Hematopoietic multipotent progenitor cell (in vitro differentiated cells): ENCODE measurements at regions not wholly inside any gene's neighbourhood (a gene's known extent, or its start where the extent isn't known, plus 50 kb on each side); places are given as distances from the start of the nearest gene placed in this dataset.
A peak's percentile ranks its signal among the peaks of the same experiment; 100 is the strongest.
"Not testable (repeated sequence)": the region's sequence is repeated elsewhere in the genome, so short reads cannot be mapped to it uniquely, and the experiment has no call there.

Source experiments
- DNase-seq, 3 donors: peaks; one replicate each; pipeline ENCODE4 v3.0.0-alpha.2; 2011 to 2015; ENCODE audit warnings: low read depth in 2 of 3, low spot score in 2 of 3

DNA sequence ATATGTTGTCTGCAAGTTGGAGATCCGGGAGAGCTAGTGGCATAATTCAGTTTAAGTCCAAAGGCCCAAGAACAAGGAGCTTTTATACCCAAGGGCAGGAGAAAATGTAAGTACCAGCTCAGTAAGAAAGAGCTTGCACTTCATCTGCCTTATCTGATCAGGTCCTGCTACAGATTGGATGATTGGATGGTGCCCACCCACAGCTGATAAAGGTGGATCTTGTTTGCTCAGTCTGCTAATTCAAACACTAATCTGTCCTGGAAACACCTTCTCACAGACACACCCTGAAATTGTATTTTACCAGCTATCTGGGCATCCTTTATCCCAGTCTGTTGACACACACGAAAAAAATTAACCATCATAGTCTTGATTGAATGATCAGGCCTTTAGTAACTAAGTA is 230.7 kb upstream of the SLC16A7 start:
- DNase-seq = no peak

DNA sequence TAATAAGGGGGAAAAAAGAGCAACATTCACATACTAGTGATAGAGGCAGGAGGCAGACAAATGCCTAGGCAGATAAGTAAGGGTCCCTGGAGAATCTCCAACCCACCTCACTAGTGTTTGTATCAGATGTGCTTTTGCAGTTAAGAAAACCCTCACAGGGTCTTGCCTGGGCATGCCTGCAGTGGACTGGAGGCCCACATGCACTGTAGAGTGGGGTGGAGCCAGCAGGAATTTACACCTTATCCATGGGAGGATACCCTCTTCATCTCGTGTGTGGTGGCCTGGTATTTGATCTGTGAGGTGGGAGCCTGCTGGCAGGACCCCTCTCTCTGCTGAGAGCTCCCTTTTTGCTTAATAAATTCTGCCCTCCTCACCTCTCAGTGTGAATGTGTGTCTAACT is 238.0 kb upstream of the SLC16A7 start:
- no peak for DNase-seq

DNA sequence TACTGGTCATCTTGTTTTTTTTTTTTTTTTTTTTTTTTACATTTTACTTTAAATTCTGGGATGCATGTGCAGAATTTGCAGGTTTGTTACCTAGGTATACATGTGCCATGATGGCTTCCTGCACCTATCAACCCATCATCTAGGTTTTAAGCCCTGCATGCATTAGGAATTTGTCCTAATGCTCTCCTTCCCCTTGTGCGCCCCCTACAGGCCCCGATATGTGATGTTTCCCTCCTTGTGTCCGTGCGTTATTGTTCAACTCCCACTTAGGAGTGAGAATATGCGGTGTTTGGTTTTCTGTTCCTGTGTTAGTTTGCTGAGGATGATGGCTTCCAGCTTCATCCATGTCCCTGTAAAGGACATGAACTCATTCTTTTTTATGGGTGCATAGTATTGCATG is 249.6 kb upstream of the SLC16A7 start:
- peak in 1 of 3 donors; percentile 1 for DNase-seq

DNA sequence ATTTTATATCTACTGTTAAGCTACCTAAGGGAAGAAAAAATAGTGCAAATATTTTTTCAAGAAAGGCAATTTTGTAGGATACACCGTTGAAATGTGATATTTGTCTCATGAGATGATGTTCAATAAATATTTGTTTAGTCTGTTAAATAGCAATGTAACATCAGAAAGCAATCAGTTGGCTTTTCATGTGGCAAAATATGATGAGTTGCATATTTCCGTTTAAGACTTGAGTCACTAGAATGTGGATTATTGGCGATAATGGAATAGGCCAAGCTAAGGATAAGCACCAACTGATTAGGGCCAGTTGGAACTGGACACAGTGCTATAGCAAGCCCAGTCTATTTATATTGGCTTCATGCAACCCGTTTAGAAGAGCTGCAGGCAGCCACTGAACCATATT is 250.4 kb upstream of the SLC16A7 start:
- DNase-seq = no peak

DNA sequence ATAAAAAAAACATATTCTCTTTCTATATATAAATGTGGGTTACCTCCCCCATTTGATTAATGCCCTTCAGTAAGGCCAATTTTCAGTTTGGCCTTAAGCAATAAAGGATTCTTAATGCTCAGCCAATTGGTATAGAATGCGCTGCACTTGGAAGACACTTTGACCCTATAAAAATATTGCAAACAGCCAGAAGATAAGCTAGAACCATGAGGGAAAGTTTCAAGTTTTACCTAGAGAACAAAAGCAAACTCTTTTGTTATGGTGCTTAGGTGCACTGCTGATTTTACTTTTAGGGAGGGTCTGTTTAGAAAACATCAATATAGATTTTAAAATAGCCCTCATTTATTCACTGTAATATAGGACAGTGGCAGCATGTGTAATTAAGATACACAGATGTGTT is 251.6 kb upstream of the SLC16A7 start:
- no peak for DNase-seq

DNA sequence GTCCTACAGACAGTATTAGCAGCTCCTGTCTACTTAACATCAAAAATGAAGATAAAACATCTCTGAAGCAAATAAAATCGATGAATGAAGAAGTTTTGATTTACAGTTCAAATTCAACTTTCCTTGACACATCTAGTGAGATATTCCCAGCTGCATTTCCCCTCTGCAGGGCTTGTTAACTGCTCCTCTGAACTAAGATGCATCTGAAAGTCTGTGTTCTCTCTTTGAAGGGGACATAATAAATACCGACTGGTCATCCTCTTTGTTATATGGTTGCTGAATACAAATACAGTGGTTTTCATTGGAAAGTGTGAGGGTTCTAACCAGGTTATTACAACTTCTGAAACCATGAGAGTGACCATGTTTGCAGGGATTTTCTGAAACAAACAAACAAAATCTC is 266.4 kb upstream of the SLC16A7 start:
- DNase-seq = no peak

DNA sequence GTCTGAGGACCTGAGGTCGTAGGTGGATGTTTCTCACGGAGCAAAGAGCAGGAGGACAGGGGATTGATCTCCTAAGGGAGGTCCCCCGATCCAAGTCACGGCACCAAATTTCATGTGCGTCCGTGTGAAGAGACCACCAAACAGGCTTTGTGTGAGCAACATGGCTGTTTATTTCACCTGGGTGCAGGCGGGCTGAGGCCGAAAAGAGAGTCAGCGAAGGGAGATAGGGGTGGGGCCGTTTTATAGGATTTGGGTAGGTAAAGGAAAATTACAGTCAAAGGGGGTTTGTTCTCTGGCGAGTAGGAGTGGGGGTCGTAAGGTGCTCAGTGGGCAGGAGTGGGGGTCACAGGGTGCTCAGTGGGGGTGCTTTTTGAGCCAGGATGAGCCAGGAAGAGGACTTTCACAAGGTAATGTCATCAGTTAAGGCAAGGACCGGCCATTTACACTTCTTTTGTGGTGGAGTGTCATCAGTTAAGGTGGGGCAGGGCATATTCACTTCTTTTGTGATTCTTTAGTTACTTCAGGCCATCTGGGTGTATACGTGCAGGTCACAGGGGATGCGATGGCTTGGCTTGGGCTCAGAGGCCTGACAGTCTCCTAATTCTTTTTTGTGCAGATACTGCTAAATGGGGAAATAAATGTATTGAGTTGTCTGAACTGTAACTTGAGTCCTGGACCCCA is 267.3 kb upstream of the SLC16A7 start:
- not testable (repeated sequence) for DNase-seq

DNA sequence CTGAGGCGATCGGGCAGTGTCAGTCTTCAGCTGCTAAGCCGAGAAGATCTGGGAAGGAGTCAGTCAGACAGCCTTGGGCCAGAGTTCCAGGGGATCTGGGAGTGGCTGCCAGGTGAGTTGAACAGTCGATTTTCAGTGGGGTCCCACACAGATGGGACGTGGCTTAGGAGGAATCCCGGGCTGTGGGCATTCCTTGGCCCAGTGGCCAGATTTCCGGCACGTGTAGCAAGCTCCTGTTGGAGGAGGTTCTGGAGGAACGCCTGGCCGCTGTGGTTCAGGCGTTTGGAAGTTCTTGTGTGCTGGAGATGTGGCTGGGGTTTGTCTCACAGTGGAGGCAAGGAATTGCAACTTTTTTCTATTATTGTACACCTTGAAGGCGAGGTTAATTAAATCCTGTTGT is 269.4 kb upstream of the SLC16A7 start:
- not testable (repeated sequence) for DNase-seq

DNA sequence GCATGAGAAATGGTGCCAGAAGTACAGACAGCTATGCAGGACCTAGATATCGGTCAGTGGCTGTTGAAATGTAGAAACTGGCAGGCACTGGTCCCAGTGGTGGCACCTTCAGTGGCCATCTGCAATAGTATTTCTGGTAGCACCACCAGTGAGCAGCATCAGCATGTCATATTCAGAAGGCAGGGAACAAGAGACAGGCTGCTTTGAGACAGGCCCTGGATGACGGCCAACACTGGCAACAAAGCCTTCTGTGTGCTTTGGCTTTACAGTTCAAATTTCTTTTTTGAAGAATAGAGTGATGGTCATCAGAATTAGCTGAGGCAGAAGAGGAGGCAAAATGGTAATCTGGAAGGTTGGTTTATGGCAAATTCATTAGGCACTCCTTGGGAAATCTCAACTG is 273.4 kb upstream of the SLC16A7 start:
- DNase-seq = no peak

DNA sequence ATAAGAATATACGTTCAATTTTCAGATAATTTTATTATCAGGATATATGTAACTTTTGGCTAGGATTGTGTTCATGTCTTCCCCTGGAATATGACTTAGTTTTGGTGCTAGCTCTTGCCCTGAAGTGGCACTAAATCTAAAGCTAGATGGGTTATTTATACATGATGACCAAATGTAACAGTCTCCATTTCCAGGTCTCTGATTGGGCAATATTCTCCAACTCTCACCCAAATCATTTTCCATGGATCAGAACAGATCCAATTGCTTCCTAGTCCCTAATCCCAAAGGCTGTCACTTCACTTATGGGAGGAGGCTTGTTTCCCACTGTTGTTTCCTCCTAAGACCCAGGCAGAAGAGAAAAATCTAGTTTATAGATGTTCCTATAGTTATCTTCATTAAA is 274.6 kb upstream of the SLC16A7 start:
- no peak for DNase-seq

DNA sequence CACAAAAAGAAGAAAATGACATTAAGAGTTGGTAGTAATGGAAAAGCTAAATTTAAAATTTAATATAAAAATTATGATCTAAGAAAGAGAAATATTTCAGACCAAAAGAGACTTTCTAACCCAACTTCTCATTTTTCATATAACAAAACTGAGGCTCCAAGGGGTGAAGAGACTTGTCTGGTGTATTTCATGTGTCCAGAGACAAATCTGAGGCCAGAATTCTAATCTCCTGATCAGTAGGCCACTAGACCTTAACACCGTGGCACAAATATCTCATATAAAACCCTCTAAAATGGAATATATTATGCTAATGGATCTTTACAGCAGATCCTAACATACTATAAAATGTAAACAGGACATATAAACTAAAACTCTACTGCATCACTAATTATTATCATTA is 275.7 kb upstream of the SLC16A7 start:
- no peak for DNase-seq

DNA sequence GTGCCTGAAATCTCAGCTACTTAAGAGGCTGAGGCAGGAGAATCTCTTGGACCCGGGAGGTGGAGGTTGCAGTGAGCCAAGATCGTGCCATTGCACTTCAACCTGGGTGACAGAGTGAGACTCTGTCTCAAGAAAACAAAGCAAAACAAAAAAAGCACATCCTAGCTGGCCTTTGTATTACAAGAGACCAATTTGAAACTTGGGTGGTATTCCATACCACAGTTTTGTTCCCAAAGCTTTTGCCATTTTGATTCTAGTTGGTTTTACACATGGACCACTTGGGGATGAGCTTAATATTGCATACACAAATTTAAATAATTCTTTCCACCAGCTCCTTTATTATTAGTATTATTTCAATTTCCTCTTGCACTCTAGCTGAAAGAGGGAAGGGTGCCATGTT is 276.9 kb upstream of the SLC16A7 start:
- DNase-seq = no peak

DNA sequence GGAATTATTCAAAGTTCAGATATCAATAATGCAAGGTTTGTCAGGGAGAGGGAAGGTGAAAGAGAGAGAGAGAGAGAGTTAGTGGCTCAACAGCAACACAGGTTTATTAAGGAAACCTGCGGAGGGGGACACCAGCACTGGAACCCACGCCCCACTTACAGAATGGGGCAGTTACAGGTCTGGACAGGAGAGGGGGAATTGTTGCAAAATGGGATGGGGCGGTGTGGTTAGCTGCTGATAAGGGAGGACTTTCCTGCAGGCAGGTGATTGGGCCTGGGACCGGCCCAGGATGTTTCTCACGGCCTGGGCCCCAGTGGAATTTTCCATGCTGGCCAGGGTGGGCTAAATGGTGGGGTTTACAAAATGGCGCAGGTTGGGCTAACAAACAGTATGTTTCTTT is 278.2 kb upstream of the SLC16A7 start:
- no peak for DNase-seq

DNA sequence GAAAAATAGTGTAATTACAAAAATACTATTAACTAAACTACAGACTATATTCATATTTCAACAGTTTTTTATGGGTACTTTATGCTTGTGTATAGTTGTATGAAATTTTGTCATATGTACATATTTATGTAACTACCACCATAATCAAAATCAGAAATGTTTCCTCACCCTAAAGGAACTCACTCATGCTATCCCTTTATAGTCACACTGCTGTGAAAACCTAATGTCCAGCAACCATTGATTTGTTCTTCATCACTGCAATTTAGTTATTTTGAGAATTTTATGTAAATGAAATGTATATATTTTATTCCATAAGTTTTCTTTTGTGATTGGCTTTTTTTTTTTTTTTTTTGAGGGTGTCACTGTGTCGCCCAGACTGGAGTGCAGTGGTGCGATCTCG is 278.9 kb upstream of the SLC16A7 start:
- no peak for DNase-seq

DNA sequence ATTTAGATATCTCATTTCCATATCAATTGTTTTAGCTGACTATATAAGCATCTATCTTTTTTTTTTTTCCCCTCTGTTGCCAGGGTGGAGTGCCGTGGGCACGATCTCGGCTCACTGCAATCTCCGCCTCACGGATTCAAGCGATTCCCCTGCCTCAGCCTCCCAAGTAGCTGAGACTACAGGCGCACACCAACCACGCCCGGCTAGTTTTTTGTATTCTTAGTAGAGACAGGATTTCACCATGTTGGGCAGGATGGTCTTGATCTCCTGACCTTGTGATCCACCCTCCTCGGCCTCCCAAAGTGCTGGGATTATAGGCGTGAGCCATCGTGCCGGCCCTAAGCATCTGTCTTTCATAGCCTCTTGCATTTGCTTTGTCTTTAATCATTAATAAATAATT is 279.5 kb upstream of the SLC16A7 start:
- not testable (repeated sequence) for DNase-seq

DNA sequence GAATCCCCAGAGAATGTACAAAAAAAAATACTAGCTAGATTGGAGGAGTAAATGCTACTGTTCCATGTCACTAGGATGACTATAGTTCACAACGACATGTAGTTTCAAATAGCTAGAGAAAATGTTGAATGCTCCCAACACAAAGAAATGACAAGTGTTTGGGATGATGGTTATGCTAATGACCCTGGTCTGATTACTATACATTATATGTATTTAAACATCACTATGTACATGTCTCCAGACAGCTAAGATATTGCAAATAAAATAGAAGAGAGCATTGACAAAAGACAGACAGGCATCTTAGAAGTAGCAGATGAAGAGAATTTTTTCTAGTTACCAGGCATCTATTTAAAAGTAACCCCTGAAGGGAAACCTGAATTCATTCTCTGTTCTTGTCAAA is 281.6 kb upstream of the SLC16A7 start:
- no peak for DNase-seq

DNA sequence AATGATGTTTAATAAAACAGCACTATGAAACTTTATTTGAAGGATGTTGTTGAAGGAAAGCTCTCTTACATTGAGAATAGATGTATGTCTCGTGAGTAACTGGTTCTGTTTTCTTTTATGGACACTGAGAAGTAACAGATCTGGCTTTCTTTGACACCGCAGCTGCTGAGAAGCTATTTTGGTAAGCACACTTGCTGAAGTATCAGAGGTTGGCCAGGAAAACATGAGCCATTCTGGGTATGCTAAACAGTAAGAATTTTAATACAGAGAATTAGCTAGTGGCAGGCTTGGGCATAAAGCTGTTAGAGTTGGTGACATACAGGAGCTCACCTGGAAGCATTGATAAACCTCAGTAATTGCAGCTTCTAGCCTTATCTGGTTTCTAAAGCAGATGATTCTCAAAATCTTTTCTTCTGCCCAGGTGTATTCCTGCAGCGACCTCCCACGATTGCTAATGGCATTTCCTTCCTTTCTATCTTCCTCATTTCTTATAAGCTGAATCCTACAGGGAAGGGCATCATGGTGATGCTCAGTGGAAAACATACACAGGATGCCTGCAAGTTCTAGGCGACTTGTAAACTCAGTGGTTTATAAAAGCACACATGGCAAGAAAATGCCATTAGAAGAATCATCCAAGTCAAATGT is 291.6 kb upstream of the SLC16A7 start:
- DNase-seq = no peak

DNA sequence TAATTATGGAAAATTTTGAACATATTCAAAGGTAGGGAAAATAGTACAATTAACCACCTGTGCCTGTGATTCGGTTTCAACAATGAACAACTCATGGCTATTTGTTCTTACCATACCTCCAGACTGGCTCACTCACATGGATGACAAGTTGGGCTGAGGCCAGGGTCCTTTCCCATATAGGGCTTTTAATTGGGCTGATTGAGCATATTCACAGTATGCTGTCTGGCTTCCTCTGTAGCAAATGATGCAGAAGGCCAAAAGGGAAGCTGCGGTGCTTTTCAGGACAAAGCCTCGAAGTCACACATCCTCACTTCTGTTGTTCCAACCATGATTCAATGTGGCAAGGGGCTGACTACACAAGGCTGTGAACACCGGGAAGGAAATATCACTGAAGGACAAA is 297.5 kb upstream of the SLC16A7 start:
- DNase-seq = peak in 1 of 3 donors; percentile 0

DNA sequence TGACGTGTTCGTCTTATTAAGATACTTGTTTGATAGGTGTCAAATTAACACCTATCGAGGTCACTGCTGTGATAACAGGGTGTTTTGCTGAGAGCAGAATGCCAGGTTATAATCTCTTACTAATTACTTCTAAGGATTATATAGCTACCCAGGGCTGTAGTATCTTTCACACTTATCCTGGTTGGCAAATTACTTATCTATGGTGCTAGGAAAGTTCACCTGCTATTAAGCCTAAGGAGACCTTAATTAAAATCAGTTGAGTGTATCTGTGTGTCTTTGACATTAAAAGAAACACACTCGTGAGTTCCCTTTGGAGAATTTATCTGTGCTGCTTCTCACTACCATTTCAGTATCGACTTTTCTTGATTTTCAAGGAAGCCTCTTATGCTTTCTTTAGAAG is 301.6 kb upstream of the SLC16A7 start:
- DNase-seq = no peak

DNA sequence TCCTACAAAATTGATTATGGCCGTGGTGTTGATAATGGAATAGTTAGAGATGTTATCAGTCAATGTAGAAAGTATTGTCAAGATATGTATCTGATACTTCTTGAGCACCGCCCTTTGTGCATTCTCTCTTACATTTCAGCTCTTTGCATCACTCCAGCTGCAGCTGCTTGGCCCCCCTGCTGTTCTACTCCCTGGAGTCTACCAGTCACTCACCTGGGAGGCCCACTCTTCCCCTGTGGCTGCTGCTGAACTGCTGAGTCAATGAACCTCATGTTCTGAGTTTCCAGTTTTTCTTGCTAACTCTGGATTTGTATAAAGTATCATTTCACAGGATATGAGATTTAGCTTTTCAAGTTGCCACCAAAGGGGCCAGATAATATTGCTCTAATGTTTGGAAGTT is 312.8 kb upstream of the SLC16A7 start:
- no peak for DNase-seq

DNA sequence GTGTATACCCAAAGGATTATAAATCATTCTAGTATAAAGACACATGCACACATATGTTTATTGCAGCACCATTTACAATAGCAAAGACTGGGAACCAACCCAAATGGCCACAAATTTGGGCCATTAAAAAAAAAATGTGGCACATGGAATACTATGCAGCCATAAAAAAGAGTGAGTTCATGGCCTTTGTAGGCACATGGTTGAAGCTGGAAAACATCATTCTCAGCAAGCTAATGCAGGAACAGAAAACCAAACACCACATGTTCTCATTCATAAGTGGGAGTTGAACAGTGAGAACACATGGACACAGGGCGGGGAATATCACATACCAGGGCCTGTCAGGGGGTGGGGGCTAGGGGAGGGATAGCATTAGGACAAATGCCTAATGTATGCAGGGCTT is 322.3 kb upstream of the SLC16A7 start:
- not testable (repeated sequence) for DNase-seq

DNA sequence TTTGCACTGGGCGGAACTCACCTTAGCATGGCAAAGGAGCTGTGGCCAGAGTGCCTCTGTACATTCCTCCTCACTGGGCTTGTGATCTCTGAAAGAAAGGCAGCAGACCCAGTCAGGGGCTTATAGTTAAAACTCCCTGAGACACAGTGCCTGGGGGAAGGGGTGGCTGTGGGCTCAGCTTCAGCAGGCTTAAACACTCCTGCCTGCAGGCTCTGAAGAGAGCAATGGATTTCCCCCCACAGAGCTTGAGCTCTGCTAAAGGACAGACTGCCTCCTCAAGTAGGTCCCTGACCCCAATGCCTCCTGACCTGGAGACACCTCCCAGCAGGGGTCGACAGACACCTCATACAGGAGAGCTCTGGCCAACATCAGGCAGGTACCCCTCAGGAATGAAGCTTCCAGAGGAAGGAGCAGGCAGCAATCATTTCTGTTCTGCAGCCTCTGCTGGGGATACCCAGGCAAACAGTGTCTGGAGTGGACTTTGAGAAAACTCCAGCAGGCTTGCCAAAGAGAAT is 327.5 kb upstream of the SLC16A7 start:
- no peak for DNase-seq

DNA sequence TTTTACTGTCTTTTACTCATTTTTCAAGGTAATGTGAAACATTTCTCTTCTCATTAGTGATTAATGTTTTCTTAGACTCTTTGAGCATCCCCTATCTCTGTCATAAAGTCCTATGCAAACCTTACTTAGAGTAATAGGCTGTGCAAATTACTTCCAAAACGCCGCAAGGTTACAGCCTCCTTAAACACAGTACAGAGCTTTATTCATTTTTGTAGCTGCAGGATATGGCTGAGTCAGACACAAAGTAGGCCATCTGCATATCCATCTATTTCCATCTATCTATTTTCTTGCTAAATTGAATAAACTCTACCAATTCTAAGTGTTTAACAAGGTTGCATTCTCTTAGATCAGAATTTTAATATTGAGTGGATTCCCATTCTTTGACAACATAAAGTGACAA is 335.6 kb upstream of the SLC16A7 start:
- DNase-seq = no peak
